ENCODE measurements at regions not wholly inside any gene's neighbourhood (a gene's known extent, or its start where the extent isn't known, plus 50 kb on each side); places are given as distances from the start of the nearest gene placed in this dataset.

- TF ChIP-seq CTCF (IDR thresholded peaks at IDR 0.05; ENCODE audit: insufficient read depth, low read length), result no peak
- no peak for TF ChIP-seq GABPA (IDR thresholded peaks at IDR 0.05; ENCODE audit: low read depth)
- no peak for TF ChIP-seq REST (IDR thresholded peaks at IDR 0.05; ENCODE audit: insufficient replicate concordance, low read depth)
- TF ChIP-seq POLR2AphosphoS5 (IDR thresholded peaks at IDR 0.05; ENCODE audit: low read depth), result no peak
- no peak for TF ChIP-seq SPI1 (IDR thresholded peaks at IDR 0.05; ENCODE audit: borderline replicate concordance, low read depth)
Measured at GRCh38 chrX:1748408-1748807, 133.5 kb downstream of the ASMT start.
